Uterus (tissue), 2 donors: ENCODE measurements at regions not wholly inside any gene's neighbourhood (a gene's known extent, or its start where the extent isn't known, plus 50 kb on each side); places are given as distances from the start of the nearest gene placed in this dataset.

Experiments used
- POLR2A ChIP-seq, 2 donors: fragments of 450-650 bp; IDR thresholded peaks; one replicate each; pipeline ENCODE4 v1.6.1; 2016; ENCODE audit warnings: antibody characterized with exemption in 2 of 2, mild to moderate bottlenecking in 1 of 2, moderate library complexity in 1 of 2
- TF ChIP-seq, protein P1 (sequence below), 4 experiments: fragments of 200-600 bp in 2 of 4; fragments of 450-650 bp in 2 of 4; sonication (generic) in 2 of 4; IDR thresholded peaks; one replicate each; pipeline ENCODE4 v1.5.1; 2016 to 2019; ENCODE audit warnings: antibody characterized with exemption in 4 of 4, mild to moderate bottlenecking in 2 of 4, moderate library complexity in 1 of 4

- TF ChIP-seq POLR2A (IDR thresholded peaks at IDR 0.05) = no peak
- TF ChIP-seq, protein P1, sequence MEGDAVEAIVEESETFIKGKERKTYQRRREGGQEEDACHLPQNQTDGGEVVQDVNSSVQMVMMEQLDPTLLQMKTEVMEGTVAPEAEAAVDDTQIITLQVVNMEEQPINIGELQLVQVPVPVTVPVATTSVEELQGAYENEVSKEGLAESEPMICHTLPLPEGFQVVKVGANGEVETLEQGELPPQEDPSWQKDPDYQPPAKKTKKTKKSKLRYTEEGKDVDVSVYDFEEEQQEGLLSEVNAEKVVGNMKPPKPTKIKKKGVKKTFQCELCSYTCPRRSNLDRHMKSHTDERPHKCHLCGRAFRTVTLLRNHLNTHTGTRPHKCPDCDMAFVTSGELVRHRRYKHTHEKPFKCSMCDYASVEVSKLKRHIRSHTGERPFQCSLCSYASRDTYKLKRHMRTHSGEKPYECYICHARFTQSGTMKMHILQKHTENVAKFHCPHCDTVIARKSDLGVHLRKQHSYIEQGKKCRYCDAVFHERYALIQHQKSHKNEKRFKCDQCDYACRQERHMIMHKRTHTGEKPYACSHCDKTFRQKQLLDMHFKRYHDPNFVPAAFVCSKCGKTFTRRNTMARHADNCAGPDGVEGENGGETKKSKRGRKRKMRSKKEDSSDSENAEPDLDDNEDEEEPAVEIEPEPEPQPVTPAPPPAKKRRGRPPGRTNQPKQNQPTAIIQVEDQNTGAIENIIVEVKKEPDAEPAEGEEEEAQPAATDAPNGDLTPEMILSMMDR (IDR thresholded peaks at IDR 0.05) = no peak
These were observed 119.6 kb upstream of the PTPRT start for GRCh38 chr20:43309266-43309665.
